GM06990 (cell line): ENCODE measurements at regions not wholly inside any gene's neighbourhood (a gene's known extent, or its start where the extent isn't known, plus 50 kb on each side); places are given as distances from the start of the nearest gene placed in this dataset.

ENCODE experiments used
- DNase-seq: peaks from one replicate; pipeline ENCODE4 v3.0.0-alpha.2; 2011; ENCODE audit not compliant: insufficient read length; ENCODE audit errors: extremely low read depth
- H3K27me3 ChIP-seq: replicated peaks from 2 replicates; pipeline ENCODE4 v1.6.0; 2011; ENCODE audit warnings: low read length; ENCODE audit not compliant: control insufficient read depth, insufficient read depth
- H3K36me3 ChIP-seq: 2 replicates; pipeline ENCODE4 v1.5.1; 2011; ENCODE audit warnings: low read length; ENCODE audit not compliant: control insufficient read depth, insufficient read depth
- H3K4me3 ChIP-seq: replicated peaks from 2 replicates; pipeline ENCODE4 v1.5.1; 2011; ENCODE audit warnings: low read depth, mild to moderate bottlenecking, control low read depth, low read length
- TF ChIP-seq, protein P1 (sequence below): IDR thresholded peaks from 2 replicates; pipeline ENCODE4 v1.5.1; 2011; ENCODE audit warnings: low read length, control low read depth, mild to moderate bottlenecking, inconsistent platforms; ENCODE audit not compliant: insufficient read depth, poor library complexity, severe bottlenecking

DNA sequence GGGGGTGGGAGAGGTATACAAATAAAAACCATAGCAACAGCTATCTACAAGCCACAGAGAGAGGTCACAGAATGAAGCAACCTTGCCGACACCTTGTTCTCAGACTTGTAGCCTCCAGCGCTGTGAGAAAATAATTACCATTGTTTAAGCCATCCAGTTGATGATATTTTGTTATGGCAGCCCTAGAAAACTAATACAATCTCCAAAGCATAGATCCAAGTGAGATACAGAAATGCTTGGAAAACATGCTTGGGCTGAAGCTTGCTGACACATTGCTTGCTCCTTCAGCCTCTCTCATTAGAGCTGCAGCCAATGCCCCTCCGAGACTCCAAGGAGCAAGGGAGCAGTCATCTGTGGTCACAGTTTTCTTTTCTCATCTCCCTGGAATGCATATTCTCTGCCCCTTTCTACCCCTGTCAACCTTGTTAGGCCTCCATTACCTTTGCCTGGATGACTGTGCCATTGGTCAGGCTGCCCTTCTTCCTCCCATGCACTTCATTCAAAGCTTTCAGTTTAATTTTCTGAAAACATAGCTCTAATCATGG, 401.4 kb upstream of the KLF4 start:
- Histone ChIP-seq H3K27me3 (no peaks in the 10 kb centered on the region), H3K36me3 (no peaks in the 10 kb centered on the region), H3K4me3 (no peak overlapping the region)
- no peak for DNase-seq
- TF ChIP-seq, protein P1, sequence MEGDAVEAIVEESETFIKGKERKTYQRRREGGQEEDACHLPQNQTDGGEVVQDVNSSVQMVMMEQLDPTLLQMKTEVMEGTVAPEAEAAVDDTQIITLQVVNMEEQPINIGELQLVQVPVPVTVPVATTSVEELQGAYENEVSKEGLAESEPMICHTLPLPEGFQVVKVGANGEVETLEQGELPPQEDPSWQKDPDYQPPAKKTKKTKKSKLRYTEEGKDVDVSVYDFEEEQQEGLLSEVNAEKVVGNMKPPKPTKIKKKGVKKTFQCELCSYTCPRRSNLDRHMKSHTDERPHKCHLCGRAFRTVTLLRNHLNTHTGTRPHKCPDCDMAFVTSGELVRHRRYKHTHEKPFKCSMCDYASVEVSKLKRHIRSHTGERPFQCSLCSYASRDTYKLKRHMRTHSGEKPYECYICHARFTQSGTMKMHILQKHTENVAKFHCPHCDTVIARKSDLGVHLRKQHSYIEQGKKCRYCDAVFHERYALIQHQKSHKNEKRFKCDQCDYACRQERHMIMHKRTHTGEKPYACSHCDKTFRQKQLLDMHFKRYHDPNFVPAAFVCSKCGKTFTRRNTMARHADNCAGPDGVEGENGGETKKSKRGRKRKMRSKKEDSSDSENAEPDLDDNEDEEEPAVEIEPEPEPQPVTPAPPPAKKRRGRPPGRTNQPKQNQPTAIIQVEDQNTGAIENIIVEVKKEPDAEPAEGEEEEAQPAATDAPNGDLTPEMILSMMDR: no peak

DNA sequence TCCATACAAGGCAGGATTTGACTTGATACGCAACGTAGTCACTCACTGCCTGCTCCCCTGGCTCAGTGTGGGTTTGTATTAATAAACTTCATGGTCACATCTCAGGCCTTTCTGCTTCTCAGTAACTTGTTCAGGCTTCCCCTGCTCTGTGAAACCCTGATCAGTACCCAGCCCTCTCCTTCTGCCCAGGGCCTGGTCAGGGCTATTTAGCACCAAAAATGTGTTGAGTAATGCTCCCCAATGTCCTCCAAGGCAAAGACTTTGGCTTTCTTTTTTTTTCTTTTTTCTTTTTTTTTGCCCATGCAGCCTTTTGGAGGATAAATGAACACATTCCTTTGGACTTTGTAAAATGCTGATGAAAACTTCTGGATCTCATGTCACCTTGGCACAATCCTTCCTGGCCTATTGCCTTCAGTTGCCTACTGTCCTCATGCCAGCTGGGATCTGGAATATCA, 399.2 kb upstream of the KLF4 start:
- DNase-seq: no peak
- Histone ChIP-seq H3K4me3 (no peak overlapping the region), H3K27me3 (no peaks in the 10 kb centered on the region), H3K36me3 (no peaks in the 10 kb centered on the region)
- TF ChIP-seq, protein P1: no peak

DNA sequence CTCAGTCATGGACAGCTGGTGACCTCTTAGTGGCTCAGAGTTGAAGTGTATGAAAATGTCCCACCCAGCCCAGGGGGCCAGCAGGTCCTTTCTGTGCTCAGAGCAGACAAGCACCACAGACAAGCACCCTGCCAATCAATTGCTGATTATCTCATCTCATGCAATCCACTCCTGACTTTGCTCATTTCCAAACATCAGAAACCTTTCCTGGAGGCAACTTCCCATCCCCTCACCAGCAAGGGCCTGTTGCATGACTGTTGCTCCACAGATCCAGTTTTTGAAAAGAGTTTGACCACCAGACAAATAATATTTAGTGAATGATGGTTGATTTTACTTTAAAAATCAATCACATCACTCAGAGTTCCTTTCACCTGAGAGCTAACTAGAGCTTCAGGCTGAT, 397.3 kb upstream of the KLF4 start:
- H3K4me3 ChIP-seq: no peak overlapping the region
- no peaks in the 10 kb centered on the region for H3K27me3 ChIP-seq
- no peaks in the 10 kb centered on the region for H3K36me3 ChIP-seq
- TF ChIP-seq, protein P1: no peak
- no peak for DNase-seq

DNA sequence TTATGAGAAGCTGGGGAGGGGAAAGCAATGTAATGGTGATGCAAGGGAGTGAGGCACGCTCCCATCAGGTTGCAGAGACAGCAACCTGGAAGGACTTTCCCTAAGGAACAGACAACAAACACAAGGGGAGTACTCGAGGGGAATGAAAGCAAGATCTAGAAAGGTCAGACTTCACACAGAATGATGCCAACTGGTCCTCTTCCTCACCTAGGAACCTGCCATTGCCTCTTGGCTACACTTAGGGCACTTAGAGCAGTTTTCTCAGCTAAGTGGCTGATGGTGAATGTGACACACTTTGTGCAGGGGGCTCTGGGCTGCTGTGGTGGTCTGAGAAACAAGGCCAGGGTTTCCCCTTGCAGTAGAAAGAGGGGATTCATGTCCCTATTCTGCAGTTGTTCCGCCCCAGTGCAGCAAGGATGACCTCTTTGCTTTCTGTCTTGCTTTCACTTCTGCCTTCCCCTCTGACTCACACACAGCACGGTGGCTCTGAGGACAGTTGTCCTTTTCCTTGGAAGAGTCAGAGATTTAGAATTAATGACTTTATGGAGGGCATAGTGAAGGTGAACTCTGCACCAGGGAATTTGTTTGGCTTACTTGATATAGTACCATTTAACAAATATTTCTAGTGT, 394.0 kb upstream of the KLF4 start:
- Histone ChIP-seq H3K4me3 (no peak overlapping the region), H3K27me3 (no peaks in the 10 kb centered on the region), H3K36me3 (no peaks in the 10 kb centered on the region)
- DNase-seq: peak; percentile 31
- TF ChIP-seq, protein P1: no peak

DNA sequence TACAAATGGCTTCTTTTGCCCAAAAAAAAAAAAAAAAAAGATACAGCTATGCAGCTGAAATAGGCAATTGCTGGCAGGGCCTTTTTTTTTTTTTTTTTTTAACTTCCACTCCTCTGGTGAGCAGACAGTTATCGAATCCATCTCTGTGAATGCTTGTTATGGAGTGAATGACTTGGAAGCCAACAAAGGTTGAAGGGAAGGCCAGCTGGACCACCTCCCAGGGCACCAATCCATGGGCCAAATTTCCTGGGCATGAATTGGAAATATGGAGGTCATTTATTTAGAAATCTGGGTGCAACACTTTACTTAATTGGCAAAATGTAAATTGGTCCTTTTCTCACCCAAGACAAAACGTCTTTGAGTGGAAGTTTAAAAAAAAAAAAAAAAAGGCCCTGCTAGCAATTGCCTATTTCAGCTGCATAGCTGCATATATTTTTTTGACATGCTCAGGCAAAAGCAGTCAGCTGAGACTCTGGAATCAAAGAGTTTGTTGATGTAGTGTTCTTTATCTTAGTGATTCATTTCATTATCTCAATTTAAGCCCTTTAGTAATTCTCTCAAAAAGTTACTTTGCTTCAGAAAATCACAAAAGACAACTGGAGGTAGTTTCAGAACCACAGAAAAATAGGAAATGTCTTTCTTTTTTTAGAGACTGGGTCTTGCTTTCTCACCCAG, 392.2 kb upstream of the KLF4 start:
- Histone ChIP-seq H3K27me3 (no peaks in the 10 kb centered on the region), H3K4me3 (no peak overlapping the region), H3K36me3 (no peaks in the 10 kb centered on the region)
- TF ChIP-seq, protein P1: no peak
- DNase-seq: no peak

DNA sequence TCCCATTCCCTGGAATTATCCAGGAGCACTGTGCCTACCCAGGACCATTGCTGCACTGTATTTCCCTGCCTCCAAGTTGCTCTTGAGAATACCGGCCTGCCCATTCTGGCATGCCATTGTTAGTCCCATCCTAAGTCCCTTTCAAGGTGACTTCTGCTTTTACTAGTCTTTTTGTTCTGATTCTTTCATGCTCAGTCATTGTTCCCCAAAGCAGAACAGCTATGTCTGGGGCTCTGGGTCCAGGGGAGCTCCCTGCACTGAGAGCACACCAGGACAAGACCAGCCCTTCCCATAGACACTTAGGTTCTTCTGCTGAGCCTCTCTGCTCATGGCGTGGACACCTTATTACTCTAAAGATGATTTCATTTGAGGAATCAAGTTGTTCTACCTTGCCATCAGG, 388.9 kb upstream of the KLF4 start:
- H3K4me3 ChIP-seq: no peak overlapping the region
- TF ChIP-seq, protein P1: no peak
- no peaks in the 10 kb centered on the region for H3K36me3 ChIP-seq
- no peak for DNase-seq
- no peaks in the 10 kb centered on the region for H3K27me3 ChIP-seq
